GM18507 (cell line): ENCODE measurements at regions not wholly inside any gene's neighbourhood (a gene's known extent, or its start where the extent isn't known, plus 50 kb on each side); places are given as distances from the start of the nearest gene placed in this dataset.
A peak's percentile ranks its signal among the peaks of the same experiment; 100 is the strongest.

ENCODE experiments used
- DNase-seq: peaks from one replicate; pipeline ENCODE4 v3.0.0; 2011; ENCODE audit warnings: low read depth; ENCODE audit not compliant: insufficient read length; ENCODE audit errors: extremely low spot score
- FAIRE-seq: peaks from 2 replicates; lab custom pipeline; 2011; peaks lifted over from hg19 to GRCh38; lab: Jason Lieb, UNC

DNA sequence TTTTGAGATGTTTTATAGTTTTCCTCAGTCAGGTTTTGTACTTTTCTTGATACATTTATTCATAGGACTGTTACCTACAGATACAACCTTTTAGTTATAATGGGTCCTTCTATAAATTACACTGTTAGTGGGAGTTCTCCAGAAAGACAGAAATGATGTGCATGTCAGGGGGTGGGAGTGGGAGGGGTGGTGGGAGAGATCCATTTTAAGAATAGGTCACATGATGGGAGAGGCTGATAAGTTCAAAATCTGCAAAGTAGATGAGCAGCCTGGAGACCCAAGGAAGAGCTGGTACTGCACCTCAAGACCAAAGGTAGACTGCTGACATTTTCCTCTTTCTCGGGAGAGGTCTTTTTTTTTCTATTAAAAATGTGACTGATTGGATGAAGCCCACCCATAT, 408.0 kb upstream of the GJE1 start:
- FAIRE-seq (no peak), DNase-seq (no peak)

DNA sequence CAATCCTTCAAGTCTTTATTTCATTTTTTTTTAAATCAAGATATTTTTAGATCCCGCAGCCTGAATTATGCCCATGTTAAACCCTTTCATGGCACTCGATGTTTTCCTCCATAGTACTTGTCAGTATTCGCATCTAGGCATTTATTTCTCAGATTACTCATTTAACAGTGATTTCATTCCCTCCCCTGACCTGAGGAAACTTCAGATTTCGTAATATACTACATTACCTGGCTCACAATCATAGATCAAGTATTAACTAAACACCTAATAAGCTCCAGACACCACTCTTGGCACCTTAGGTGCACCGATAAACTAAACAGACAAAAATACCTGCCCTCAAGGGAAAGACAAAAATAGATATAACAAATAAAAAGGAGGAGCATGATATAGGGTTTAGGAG, 413.2 kb upstream of the GJE1 start:
- DNase-seq: no peak
- FAIRE-seq: no peak

DNA sequence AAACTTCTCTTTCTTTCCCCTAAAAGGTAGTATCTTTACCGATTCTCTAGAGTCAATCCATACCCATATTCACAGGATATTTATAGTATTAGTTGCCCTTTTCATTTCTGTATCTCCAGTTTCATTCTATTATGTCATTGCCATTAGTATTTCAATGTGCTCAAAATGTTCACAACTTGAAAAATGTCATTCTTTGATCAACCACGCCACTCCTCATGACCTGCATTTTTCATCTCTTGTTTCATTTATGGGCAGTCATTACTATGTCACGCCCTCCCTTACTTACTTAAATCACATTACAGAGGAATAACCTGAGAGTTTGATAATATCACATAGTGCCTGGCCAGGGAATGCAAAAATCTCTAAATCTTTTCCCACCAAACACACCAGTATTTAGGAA, 427.3 kb upstream of the GJE1 start:
- FAIRE-seq: no peak

DNA sequence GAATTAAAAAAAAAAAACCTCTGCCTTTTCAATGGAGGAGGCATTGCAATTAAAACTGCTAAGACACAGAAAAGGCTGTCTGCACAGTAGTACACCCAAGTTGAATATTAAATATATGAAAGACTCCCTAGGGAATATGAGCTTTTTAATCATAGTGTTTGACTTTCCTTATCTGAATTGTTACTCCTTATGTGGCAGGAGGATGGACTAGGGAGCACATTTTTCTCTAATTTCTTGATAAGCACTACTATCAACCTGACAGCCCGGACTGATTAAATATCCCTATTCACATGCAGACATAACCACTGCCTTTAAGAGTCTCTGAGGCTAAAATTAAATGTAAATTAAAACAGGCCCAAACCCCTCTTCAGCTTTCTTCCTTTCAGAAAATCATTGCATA, 428.6 kb upstream of the GJE1 start:
- no peak for FAIRE-seq
- no peak for DNase-seq

More for the DNA sequence above, 427.3 kb upstream of the GJE1 start:
- no peak for DNase-seq

DNA sequence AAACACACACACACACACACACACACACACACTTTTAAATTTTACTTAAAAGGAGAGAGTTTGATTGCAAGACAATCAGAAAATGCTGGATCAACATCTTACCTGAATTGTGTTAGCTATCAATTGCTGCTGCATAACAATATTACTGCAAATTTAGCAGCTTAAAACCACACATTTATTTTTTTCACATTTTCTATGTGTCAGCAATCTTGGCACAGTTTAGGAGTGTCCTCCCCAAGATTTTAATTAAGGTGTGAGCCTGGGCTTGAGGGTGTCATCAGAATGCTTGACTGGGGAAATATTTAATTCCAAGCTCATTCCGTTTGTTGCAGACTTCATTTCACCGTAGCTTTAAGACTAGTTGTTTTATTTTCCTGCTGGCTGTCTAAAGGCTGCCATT, 431.0 kb upstream of the GJE1 start:
- DNase-seq: no peak
- FAIRE-seq: no peak

DNA sequence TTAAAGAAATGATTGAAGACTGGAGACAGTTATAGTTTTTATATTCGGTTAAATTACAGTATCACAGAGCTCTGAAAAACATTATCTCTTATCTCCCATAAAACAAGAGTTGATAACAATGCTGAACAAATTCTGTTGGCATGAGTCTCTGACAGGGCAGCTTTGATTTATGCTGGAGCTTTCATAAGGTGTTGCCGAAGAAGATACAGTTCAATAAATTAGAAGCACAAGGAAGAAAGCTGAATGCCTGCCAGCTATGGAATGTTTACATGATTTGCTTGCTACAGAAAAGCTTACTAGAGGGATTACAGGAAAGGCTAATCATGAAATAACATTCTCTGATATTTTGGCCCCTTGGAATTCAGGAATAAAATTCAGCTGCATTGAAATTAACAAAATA, 431.9 kb upstream of the GJE1 start:
- FAIRE-seq (no peak), DNase-seq (no peak)

DNA sequence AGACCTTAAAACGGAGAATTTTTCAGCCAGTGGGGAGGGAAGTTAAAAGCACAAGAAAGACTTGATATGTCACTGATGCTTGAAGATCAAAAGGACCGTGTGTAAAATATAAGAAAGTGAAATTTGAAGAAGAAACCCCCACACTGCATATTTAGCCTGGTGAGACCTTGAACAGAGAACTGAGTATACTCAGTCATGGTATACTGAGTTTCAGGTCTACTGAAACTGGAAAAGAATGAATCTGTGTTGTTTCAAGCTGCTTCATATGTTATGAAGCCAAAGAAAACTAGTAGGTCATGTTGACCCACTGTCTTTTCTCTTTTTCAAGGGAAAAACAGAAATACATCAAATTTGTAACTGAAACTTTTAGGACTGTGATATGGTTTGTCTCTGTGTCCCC, 443.8 kb upstream of the GJE1 start:
- FAIRE-seq: peak; percentile 31
- no peak for DNase-seq

DNA sequence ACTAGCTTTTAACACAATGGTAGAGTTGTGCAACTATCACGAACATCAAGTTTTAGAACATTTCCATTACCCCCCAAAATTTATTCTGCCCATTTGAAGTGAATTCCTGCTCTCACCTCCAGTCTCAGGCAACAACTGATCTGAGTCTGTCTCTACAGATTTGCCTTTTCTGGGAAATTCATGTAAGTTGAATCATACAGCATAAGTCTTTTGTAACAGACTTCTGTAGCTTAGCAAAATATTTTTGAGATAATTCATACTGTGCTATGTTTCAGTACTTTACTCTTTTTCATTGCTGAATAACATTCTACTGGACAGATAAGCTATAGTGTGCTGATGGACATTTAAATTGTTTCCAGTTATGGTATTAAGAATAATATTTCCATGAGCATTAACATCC, 447.3 kb upstream of the GJE1 start:
- FAIRE-seq: no peak
- no peak for DNase-seq

DNA sequence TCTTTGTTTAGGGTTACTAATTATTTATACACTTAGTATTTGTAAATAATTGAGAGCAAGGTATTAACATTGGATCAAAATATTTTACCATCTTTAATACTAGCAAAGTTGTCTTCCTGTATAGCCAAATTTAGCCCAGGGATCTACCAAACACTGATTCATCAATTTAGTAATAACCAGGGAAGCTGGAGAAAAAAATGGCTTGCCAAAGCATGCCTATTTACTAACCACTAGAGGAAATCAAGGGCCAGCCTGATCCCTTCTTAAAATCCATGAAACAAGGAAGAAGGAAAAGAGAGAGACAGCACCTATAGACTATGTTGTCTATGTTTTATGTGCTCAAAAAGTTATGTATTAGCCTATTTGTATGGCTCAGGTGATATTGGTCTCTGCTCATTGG, 450.3 kb upstream of the GJE1 start:
- no peak for DNase-seq
- FAIRE-seq: no peak

DNA sequence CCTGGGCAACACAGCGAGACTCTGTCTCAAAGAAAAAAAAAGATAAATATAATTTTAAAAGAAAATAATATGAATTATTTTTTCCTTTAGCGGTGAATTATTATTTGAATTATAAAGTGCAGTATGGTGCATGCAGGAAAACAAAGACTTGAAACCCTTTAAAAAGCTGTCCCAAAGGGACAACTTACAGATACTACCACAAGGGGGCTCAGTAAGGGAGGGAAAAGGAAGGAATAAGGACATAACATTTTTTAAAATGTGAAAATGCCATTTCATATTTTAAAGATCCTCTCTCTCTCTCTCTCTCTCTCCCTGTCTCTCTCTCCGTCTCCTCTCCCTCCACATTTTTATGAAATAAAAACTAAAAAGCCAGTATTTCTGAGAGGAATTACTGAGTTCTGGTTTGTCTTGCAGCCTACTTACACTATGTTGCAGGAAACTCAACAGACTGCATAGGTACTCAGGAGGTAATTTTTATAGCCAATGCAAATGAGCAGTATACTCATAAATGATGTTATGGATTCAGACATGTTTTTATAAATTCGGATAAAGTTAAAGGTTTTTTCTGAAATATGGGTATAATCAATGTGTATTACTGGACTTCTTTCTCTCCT, 455.0 kb upstream of the GJE1 start:
- peak; percentile 59 for FAIRE-seq
- no peak for DNase-seq

DNA sequence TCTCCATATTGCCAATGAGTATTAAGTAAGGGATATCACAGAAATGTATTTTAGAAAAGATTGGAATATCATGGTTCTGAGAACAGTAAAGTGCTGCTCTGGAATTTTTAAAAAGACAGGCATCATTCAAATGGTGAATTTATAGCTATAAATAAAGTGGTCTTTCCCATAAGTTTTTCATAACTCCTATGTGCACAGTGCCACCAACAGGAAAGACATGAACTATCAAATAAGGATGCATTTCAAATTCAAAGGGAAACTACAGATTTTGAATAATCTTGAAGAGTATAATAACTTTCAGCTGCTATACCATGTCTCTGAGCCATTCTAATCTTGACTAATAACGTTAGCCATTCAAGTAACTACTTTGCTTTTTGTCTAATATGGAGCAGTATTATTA, 456.8 kb upstream of the GJE1 start:
- DNase-seq (no peak), FAIRE-seq (no peak)

DNA sequence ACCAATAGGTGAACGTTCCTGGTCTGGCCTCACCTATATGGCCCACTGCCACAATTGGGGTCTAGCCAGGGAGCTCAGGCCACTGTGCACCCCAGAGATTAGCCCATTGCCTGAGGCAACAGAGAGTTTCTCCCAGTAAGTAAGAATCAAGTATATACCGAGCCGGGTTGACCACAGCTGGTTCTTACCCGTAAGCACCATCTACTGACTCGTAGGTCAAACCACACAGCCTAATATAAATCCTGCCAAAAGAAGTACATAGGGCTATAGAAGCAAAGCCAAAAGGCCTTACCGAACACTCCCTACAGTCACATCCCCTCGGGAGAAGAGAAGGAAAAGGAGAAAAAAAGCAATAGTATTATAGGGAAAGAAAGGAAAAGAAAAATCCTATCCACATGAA, 463.6 kb upstream of the GJE1 start:
- no peak for FAIRE-seq
- no peak for DNase-seq

DNA sequence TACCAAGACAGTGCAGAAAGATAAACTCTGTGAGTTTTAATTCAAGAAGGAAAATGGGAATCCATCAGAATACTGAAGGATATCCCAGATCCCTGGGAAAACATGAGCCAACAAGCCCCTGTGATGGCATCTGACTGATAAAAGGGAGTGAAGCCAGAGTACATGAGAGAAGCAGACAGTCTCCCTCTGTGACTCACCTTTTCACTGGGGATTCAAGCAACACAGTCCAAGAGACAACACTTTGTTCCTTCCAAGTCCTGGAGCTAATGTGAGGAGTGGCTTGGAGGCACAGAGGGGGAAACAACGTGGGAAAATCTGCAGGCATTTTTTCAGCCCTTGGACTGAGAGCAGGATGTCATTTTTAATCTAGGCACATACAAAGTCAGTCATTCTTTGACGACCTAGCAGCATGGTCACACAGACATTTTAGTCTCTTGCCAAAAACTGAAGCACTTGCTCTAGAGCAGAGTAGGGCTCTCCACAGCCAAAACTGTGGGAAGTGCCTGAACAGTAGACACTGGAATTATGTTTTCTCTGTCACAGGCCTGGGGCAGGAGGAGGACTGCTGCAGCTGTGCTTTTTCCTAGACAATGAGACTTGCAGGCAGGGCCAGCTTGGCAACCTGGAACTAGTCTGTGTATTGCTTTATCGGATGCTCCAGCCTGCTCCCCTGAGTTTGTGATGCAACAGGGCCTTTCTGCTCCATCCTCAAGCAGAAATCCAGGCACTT, 465.0 kb upstream of the GJE1 start:
- FAIRE-seq: no peak

DNA sequence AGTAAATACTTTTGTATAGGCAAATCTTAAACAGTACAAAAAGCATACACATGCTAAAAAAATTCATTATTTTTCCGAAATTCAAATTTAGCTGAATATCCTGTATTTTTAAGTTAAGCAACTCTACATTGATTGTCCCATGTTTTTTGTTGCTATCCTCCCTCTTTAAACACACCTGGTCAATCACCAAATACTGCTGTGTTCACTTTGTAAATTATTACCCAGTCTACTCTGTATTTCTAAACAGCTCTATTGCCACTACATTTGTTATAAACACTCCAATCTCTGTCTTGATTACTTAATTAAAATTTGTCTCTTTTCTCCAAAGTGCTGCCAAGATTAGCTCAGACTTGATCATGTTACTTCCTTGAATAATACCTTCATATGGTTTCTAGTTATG, 466.5 kb upstream of the GJE1 start:
- FAIRE-seq (no peak), DNase-seq (no peak)

More for the DNA sequence above, 465.0 kb upstream of the GJE1 start:
- no peak for DNase-seq

DNA sequence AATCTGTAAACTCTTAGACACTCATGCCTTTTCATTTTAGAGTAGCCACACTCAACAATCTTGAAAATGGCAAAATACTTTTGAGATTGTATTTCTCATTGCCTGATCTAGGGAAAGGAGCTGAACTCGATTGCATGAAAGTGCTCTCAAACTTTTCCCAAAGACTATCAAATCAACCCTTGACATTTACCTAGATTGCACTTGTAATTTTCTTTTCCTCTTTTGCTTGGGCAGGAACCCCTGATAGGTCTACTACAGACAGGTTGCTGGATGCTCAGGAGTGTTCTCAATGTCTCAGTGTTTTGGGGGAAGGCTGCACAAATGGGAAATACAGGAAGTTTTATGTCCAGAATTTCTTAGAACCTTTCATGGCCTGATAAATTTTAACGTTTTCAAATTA, 468.0 kb upstream of the GJE1 start:
- no peak for FAIRE-seq
- no peak for DNase-seq

DNA sequence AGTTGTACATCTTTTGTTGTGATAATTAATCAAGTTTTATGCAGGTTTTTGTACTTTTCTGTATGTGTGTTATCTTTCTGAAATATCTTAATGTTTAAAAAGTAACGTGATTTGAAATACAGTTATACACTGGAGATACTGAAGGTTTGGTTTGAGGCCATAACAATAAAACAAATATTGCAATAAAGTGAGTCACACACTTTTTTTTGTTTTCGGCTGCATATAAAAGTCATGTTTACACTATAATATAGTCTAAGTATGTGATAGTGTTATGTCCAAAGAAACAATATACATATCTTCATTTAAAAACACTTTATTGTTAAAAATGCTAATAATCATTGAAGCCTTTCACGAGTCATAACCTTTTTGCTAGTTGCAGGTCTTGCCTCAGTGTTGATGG, 473.1 kb upstream of the GJE1 start:
- DNase-seq (no peak), FAIRE-seq (no peak)

DNA sequence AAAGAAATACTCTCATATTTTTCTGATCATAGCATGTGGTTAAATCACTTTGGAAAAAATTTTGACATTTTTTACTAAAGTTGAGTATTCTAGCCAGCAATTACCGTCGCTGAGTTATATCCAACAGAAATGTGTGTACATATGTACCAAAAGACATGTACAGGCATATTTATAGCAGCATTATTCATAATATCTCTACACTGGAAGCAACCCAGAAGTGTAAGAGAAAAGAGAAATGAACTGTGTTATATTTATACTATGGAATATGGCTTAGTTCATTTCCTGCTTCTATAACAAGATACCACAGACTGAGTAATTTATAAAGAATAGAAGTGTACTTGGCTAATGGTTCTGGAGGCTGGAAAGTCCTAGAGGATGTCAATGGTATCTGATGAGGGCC, 474.0 kb upstream of the GJE1 start:
- no peak for FAIRE-seq
- DNase-seq: no peak

DNA sequence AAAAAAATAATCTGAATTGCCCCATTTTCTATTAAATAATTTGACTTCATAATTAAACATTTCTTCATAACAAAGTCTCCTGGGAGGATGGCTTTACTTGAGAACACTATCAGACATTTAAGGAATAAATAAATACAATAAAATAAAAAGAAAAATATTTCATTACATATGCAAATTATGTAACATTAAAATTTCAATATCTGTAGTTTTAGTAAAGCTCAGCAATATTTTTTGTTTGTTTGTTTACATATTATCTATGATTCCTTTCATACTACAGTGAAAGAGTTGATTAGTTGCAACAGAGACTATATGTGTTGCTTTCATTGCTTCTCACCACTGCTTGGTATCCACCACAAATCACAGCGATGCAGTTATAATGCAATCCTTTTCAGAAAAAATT, 474.9 kb upstream of the GJE1 start:
- FAIRE-seq (no peak), DNase-seq (no peak)

DNA sequence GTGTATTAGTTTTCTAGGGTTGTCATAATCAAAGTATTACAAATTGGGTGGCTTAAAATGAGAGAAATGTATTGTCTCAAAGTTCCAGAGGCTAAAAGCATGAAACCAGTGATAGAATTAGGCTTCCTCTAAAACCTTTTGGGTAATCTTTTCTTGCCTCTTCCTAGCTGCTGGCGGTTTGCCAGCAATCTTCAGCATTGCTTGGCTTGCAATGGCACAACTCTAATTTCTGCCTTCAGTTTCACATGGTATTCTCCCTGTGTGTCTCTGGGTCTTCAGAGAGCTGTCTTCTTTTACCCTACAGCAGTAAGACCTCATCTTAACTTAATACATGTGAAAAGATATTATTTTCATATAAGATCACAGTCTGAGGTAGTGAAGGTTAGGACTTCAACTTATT, 479.1 kb upstream of the GJE1 start:
- FAIRE-seq (no peak), DNase-seq (no peak)

DNA sequence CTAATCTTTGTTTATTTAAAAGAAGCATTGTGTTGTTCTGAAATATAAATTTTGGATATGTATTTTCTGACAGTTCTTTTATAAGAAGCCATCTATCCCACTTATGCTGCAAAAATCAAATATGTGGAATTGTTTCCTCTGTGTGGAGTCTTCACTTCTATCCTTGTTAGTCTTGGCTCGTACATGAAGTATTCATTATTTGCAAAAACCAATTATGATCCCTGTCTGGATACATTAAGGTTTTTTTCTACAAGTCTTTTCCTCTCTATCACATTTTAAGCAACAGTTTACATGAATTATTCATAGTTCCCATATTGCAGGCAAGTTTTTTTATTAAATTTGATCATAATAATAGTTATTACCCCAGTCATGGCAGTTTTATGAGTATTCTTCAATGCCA, 490.8 kb upstream of the GJE1 start:
- FAIRE-seq: no peak
- no peak for DNase-seq

DNA sequence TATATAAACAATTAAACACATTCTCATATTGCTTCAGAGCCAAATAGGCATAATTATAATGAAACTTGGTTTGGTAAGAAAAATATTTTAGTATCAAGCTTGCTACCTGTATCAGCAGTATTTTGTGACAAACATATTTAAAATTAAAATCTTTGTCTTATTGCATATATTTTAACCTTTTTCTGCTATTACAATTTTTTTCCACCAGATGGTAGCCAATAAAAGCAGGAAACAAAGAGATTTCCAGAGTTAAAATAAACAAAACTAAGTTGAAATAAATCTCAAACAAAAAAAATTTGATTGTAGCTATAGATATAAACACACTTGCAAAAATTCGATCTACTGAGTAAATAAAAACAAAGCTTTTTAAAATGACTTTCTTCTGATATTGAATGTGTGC, 491.3 kb upstream of the GJE1 start:
- DNase-seq (no peak), FAIRE-seq (no peak)

DNA sequence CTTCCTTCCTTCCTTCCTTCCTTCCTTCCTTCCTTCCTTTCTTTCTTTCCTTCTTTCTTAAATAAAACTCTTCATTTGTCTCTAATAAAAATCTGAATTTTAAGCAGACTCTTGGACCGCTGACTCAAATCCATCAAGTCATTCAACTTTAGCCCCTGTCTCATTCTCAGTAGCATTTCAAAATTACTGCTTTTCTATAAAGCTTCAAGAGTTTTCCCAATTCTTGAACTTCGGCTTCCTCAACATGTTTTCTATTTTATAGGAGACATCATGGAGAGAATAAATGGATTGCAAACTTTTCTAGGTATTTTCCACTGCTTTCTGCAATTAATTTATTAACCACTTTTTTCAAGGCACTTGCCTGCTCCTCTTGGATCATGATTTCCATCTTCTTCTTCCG, 497.1 kb upstream of the GJE1 start:
- DNase-seq (no peak), FAIRE-seq (no peak)
